CD4-positive, alpha-beta T cell treated with Interleukin-15 for 4 hours (primary cell): ENCODE measurements at regions not wholly inside any gene's neighbourhood (a gene's known extent, or its start where the extent isn't known, plus 50 kb on each side); places are given as distances from the start of the nearest gene placed in this dataset.
"Not testable (repeated sequence)": the region's sequence is repeated elsewhere in the genome, so short reads cannot be mapped to it uniquely, and the experiment has no call there.

Experiments used
- DNase-seq: peaks from one replicate; pipeline ENCODE4 v3.0.0-alpha.2; 2020; ENCODE audit warnings: low spot score

GRCh38 chr15:39250460-39251186 is 330.3 kb upstream of the THBS1 start:
- DNase-seq, result no peak

- no peak for DNase-seq
Observed at GRCh38 chr15:39251413-39252133, 329.3 kb upstream of the THBS1 start.

GRCh38 chr15:39252134-39252470 is 328.8 kb upstream of the THBS1 start:
- DNase-seq, result no peak

- DNase-seq, result no peak
Observed at GRCh38 chr15:39253552-39253951, 327.3 kb upstream of the THBS1 start.

GRCh38 chr15:39254181-39254580 is 326.7 kb upstream of the THBS1 start:
- no peak for DNase-seq

- DNase-seq, result no peak
Observed at GRCh38 chr15:39255760-39256159, 325.1 kb upstream of the THBS1 start.

GRCh38 chr15:39260391-39260790 is 320.5 kb upstream of the THBS1 start:
- no peak for DNase-seq

GRCh38 chr15:39260791-39261190 is 320.1 kb upstream of the THBS1 start:
- DNase-seq, result no peak

GRCh38 chr15:39261397-39262183 is 319.3 kb upstream of the THBS1 start:
- not testable (repeated sequence) for DNase-seq

- DNase-seq, result not testable (repeated sequence)
Observed at GRCh38 chr15:39262995-39263772, 317.7 kb upstream of the THBS1 start.

GRCh38 chr15:39265261-39265660 is 315.6 kb upstream of the THBS1 start:
- DNase-seq, result no peak

- no peak for DNase-seq
Observed at GRCh38 chr15:39266890-39267289, 314.0 kb upstream of the THBS1 start.

GRCh38 chr15:39267685-39268084 is 313.2 kb upstream of the THBS1 start:
- DNase-seq, result no peak

GRCh38 chr15:39269352-39269751 is 311.5 kb upstream of the THBS1 start:
- DNase-seq, result no peak

- DNase-seq, result no peak
Observed at GRCh38 chr15:39269821-39270220, 311.1 kb upstream of the THBS1 start.

- DNase-seq, result no peak
Observed at GRCh38 chr15:39270221-39270855, 310.5 kb upstream of the THBS1 start.

- DNase-seq, result no peak
Observed at GRCh38 chr15:39270934-39271333, 309.9 kb upstream of the THBS1 start.

GRCh38 chr15:39272901-39273300 is 308.0 kb upstream of the THBS1 start:
- no peak for DNase-seq

GRCh38 chr15:39273717-39274411 is 307.0 kb upstream of the THBS1 start:
- no peak for DNase-seq

GRCh38 chr15:39275066-39275465 is 305.8 kb upstream of the THBS1 start:
- no peak for DNase-seq

- DNase-seq, result no peak
Observed at GRCh38 chr15:39279311-39279710, 301.6 kb upstream of the THBS1 start.
